GM19452 (cell line): ENCODE measurements at regions not wholly inside any gene's neighbourhood (a gene's known extent, or its start where the extent isn't known, plus 50 kb on each side); places are given as distances from the start of the nearest gene placed in this dataset.
"Not testable (repeated sequence)": the region's sequence is repeated elsewhere in the genome, so short reads cannot be mapped to it uniquely, and the experiment has no call there.

Source experiments
- ATAC-seq: cut with Tn5 transposase; IDR thresholded peaks from one replicate; pipeline ENCODE4 v1.9.1; 2021; ENCODE audit not compliant: unreplicated experiment

- no peak for ATAC-seq
Measured at GRCh38 chr10:28137907-28138880, 139.3 kb upstream of the ODAD2 start.

GRCh38 chr10:28135258-28135657, 136.4 kb upstream of the ODAD2 start:
- no peak for ATAC-seq

GRCh38 chr10:28130267-28130666, 131.4 kb upstream of the ODAD2 start:
- ATAC-seq = no peak

DNA sequence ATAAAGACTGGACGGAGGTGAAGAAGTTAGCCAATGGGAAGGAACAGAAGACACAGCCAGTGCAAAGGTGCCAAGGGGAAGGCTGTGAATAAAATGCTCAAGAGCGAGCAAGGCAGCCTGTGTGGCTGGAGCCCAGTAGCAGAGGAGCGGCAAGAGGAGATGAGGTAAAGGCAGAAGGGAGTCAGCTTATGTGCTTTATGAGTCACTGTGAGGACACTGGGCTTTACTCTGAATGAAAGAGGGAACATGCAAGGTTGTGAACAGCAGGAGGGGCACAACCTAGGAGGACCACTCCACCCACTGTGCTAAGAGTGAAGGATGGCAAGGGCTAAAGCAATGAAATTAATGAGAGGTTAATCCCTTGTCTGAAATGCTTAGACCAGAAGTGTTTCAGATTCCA, 129.0 kb upstream of the ODAD2 start:
- no peak for ATAC-seq

- no peak for ATAC-seq
Measured at GRCh38 chr10:28125701-28126100, 126.8 kb upstream of the ODAD2 start.

GRCh38 chr10:28120795-28121194, 121.9 kb upstream of the ODAD2 start:
- ATAC-seq = no peak

- ATAC-seq = no peak
Measured at GRCh38 chr10:28120043-28120749, 121.3 kb upstream of the ODAD2 start.

DNA sequence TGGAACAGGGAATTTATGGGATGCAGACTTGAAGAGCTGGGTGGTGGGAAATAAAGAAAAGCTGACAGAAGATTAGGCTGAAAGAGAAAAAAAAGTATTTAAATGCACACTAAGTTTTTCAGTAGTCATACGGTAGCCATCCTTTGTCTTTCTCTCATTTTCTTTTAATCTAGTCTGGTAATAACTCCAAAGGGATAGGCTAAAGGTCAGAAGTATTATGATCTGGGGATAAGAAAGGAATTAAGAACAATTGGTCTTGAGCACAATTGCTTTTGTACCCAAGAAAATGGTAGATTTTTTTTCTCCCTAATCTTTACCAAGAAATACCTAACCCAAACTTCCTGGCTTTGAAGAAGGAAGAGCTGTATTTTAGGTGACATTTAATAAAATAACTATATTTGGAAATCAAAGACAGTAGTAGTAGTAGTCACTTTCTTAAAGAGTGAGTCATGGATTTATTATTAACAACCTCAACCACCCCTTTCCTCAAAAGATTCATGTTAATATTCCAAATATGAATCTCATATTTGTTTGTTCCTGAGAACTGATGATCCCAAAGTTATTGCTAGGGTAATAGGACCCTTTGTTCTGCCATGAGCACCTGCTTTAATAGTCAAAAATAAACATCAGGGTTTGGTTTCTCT, 120.2 kb upstream of the ODAD2 start:
- ATAC-seq = no peak

- ATAC-seq = no peak
Measured at GRCh38 chr10:28113202-28113601, 114.3 kb upstream of the ODAD2 start.

GRCh38 chr10:28111712-28112111, 112.8 kb upstream of the ODAD2 start:
- no peak for ATAC-seq

- no peak for ATAC-seq
Measured at GRCh38 chr10:28105561-28105960, 106.7 kb upstream of the ODAD2 start.

GRCh38 chr10:28097633-28098032, 98.8 kb upstream of the ODAD2 start:
- no peak for ATAC-seq

DNA sequence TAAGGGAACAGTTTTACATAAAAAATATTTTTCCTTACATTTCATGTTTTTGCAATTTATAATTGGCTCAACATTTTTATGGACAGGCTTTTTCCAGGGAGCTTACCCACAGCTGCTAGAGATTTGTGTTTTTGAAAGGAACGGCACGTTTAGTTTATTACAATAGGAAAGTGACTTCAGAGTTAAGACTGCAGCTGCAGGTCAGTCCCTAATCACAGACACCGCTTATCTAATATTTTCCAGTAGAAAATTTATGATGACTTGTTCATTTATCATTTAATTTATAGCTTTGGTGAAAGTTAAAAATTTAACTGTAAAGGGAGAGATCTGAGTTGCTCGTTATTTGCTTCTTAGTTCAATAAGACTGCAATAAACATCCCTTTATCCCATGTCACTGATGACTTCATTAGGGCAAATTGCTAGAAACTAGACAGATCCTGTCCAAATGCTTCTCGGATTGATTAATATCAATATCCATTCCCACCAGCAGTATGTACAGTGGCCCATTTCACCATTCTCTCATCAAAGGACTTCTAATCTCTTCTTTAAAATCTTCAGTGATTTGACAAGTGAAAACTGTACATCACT, 97.0 kb upstream of the ODAD2 start:
- no peak for ATAC-seq

- no peak for ATAC-seq
Measured at GRCh38 chr10:28094121-28094520, 95.2 kb upstream of the ODAD2 start.

DNA sequence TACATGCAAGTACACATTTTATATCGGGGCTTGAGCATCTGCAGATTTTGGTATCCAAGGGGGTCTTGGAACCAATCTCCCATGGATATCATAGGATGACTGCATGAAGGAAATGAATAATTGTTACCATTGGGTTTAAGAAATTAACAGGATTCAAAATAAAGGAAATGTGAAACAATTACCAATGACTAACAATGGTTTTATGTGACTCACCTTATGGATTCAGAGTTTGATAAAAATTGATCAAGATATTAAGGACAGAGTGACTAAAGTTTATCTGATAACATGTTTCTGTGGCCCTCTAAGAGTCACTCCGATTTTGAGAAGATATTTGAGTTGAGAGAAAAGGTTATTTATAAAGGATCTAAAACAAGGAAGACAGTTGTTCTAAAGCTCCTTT, 93.0 kb upstream of the ODAD2 start:
- no peak for ATAC-seq

DNA sequence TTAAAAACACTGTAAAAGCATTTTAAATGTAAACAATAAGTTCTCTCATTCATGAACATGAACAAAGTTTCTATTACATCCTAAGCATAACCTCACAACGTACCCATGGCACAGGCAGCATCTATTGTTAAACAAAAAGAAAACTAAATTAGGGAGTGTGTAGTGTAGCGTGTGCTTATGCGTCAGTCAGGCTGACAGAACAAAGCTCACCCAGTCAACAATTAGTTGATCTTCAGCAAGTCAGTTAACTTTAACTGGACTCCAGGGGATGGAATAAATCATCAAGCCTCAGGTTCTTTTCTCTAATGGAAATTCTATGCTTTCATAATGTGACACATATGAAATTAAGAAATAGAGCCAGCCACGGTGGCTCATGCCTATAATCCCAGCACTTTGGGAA, 91.6 kb upstream of the ODAD2 start:
- no peak for ATAC-seq

DNA sequence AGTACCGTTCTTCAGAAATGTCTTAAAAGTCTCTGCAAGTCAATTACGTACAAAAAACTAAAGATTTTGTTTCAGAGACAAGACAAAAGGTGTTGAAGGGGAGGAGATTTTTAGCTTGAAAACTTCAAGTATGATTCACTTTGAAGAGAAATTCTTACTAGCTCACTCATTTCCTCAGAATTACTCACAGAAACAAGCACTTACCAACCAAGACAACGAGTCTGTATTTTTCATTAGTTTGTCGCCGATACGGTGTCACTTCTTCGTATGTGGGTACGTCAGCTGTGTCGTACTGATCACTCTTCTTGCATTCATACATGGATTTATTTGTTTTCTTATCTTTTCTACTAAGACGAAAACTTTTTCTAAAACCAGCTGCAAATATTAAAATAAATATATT, 90.6 kb upstream of the ODAD2 start:
- ATAC-seq = no peak

DNA sequence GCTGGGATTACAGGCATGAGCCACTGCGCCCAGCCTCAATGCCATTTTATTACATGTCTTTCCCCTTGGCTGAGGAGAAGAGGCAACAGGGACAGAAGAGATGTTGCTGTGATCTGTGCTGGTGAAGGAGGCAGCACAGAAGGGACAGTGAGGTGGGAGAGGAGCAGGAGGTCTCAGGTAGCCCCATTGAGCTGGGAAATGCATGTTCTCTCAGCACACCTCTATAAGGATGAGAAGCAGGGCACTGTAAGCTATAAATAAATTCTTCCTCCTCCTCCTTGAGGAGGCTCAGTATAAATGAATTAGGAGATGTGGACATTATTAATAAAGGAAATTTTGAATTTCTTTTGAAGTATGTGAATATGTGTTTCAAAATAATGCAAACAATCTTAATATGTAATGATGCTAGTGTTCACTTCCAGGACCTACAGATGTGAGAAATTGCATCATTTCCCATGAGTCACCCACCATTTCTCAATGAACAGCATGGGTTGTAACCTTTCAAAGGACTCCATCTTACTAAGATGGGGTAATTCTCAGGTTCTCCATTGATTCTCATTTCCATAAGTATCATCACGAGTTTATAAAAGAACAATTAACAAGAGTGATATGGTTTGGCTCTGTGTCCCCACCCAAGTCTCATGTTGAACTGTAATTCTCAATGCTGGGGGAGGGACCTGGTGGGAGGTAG, 88.9 kb upstream of the ODAD2 start:
- no peak for ATAC-seq

- ATAC-seq = not testable (repeated sequence)
Measured at GRCh38 chr10:28085760-28086159, 86.9 kb upstream of the ODAD2 start.

GRCh38 chr10:28082885-28083284, 84.0 kb upstream of the ODAD2 start:
- no peak for ATAC-seq

GRCh38 chr10:28082316-28082715, 83.4 kb upstream of the ODAD2 start:
- ATAC-seq = no peak
